Activated naive CD8-positive, alpha-beta T cell treated with anti-CD3 and anti-CD28 coated beads, Interleukin-2, amount 50 U/mL, for 24 hours (primary cell): ENCODE measurements at regions not wholly inside any gene's neighbourhood (a gene's known extent, or its start where the extent isn't known, plus 50 kb on each side); places are given as distances from the start of the nearest gene placed in this dataset.

Source experiments
- ATAC-seq: fragments of 150-1000 bp; cut with Tn5 transposase; one replicate; pipeline ENCODE4 v1.10.0; 2021
- DNase-seq: peaks from one replicate; pipeline ENCODE4 v3.0.0; 2021
- H3K27ac Mint-ChIP-seq: one replicate; pipeline ENCODE4 v1.8.0; 2021; ENCODE audit warnings: mild to moderate bottlenecking, mixed read lengths
- H3K27me3 Mint-ChIP-seq: one replicate; pipeline ENCODE4 v1.8.0; 2021; ENCODE audit warnings: mixed read lengths
- H3K36me3 Mint-ChIP-seq: one replicate; pipeline ENCODE4 v1.8.0; 2021; ENCODE audit warnings: low read depth, mixed read lengths
- H3K4me1 Mint-ChIP-seq: one replicate; pipeline ENCODE4 v1.8.0; 2021; ENCODE audit warnings: mixed read lengths
- H3K4me3 Mint-ChIP-seq: one replicate; pipeline ENCODE4 v1.8.0; 2021; ENCODE audit warnings: mild to moderate bottlenecking, moderate library complexity, mixed read lengths
- H3K9me3 Mint-ChIP-seq: one replicate; pipeline ENCODE4 v1.8.0; 2021; ENCODE audit warnings: mixed read lengths

GRCh38 chr21:24823247-24823646 lies 784.0 kb downstream of the MRPL39 start:
- DNase-seq (no peak), ATAC-seq (no peak)
- H3K27ac Mint-ChIP-seq, result no peak overlapping the region
- H3K36me3 Mint-ChIP-seq, result no peaks in the 10 kb centered on the region
- no peak overlapping the region for H3K4me3 Mint-ChIP-seq
- H3K9me3 Mint-ChIP-seq, result no peaks in the 10 kb centered on the region
- H3K27me3 Mint-ChIP-seq, result no peaks in the 10 kb centered on the region
- H3K4me1 Mint-ChIP-seq, result no peaks in the 10 kb centered on the region

- ATAC-seq, result no peak
- H3K36me3 Mint-ChIP-seq, result no peaks in the 10 kb centered on the region
- no peak overlapping the region for H3K27ac Mint-ChIP-seq
- no peak for DNase-seq
- no peaks in the 10 kb centered on the region for H3K4me1 Mint-ChIP-seq
- no peak overlapping the region for H3K4me3 Mint-ChIP-seq
- H3K27me3 Mint-ChIP-seq, result no peaks in the 10 kb centered on the region
- H3K9me3 Mint-ChIP-seq, result no peaks in the 10 kb centered on the region
Measured at GRCh38 chr21:24785033-24785432, 822.2 kb downstream of the MRPL39 start.

- DNase-seq (no peak), ATAC-seq (no peak)
- Mint-ChIP-seq H3K4me1 (no peaks in the 10 kb centered on the region), H3K9me3 (no peaks in the 10 kb centered on the region), H3K27me3 (no peaks in the 10 kb centered on the region), H3K36me3 (no peaks in the 10 kb centered on the region), H3K4me3 (no peak overlapping the region), H3K27ac (no peak overlapping the region)
Measured at GRCh38 chr21:24781146-24781545, 826.1 kb downstream of the MRPL39 start.

GRCh38 chr21:24759348-24760075 lies 847.8 kb downstream of the MRPL39 start:
- no peak for ATAC-seq
- Mint-ChIP-seq H3K36me3 (no peaks in the 10 kb centered on the region), H3K4me3 (no peak overlapping the region), H3K4me1 (no peaks in the 10 kb centered on the region), H3K9me3 (no peaks in the 10 kb centered on the region), H3K27ac (no peak overlapping the region), H3K27me3 (no peaks in the 10 kb centered on the region)
- no peak for DNase-seq

- ATAC-seq (no peak), DNase-seq (no peak)
- Mint-ChIP-seq H3K27me3 (no peaks in the 10 kb centered on the region), H3K4me1 (no peaks in the 10 kb centered on the region), H3K36me3 (no peaks in the 10 kb centered on the region), H3K9me3 (no peaks in the 10 kb centered on the region), H3K27ac (no peak overlapping the region), H3K4me3 (no peak overlapping the region)
Measured at GRCh38 chr21:24738063-24738462, 869.2 kb downstream of the MRPL39 start.

GRCh38 chr21:24737296-24737850 lies 869.9 kb downstream of the MRPL39 start:
- H3K4me1 Mint-ChIP-seq, result no peaks in the 10 kb centered on the region

GRCh38 chr21:24730661-24731060 lies 876.6 kb downstream of the MRPL39 start:
- Mint-ChIP-seq H3K27ac (no peak overlapping the region), H3K9me3 (no peaks in the 10 kb centered on the region), H3K27me3 (no peaks in the 10 kb centered on the region), H3K4me1 (no peaks in the 10 kb centered on the region), H3K4me3 (no peak overlapping the region), H3K36me3 (no peaks in the 10 kb centered on the region)
- DNase-seq (no peak), ATAC-seq (no peak)

More at GRCh38 chr21:24737296-24737850, 869.9 kb downstream of the MRPL39 start:
- Mint-ChIP-seq H3K36me3 (no peaks in the 10 kb centered on the region), H3K27ac (no peak overlapping the region), H3K4me3 (no peak overlapping the region), H3K9me3 (no peaks in the 10 kb centered on the region), H3K27me3 (no peaks in the 10 kb centered on the region)
- ATAC-seq (no peak), DNase-seq (no peak)

GRCh38 chr21:24729568-24729967 lies 877.7 kb downstream of the MRPL39 start:
- Mint-ChIP-seq H3K27ac (no peak overlapping the region), H3K27me3 (no peaks in the 10 kb centered on the region), H3K4me1 (no peaks in the 10 kb centered on the region), H3K9me3 (no peaks in the 10 kb centered on the region), H3K36me3 (no peaks in the 10 kb centered on the region), H3K4me3 (no peak overlapping the region)
- DNase-seq, result no peak
- ATAC-seq, result no peak

GRCh38 chr21:24727803-24728440 lies 879.4 kb downstream of the MRPL39 start:
- DNase-seq (no peak), ATAC-seq (no peak)
- H3K4me1 Mint-ChIP-seq, result no peaks in the 10 kb centered on the region
- no peaks in the 10 kb centered on the region for H3K36me3 Mint-ChIP-seq
- H3K27ac Mint-ChIP-seq, result no peak overlapping the region
- no peak overlapping the region for H3K4me3 Mint-ChIP-seq
- no peaks in the 10 kb centered on the region for H3K27me3 Mint-ChIP-seq
- H3K9me3 Mint-ChIP-seq, result no peaks in the 10 kb centered on the region

- no peaks in the 10 kb centered on the region for H3K27me3 Mint-ChIP-seq
- no peaks in the 10 kb centered on the region for H3K36me3 Mint-ChIP-seq
- no peak overlapping the region for H3K4me3 Mint-ChIP-seq
- H3K9me3 Mint-ChIP-seq, result no peaks in the 10 kb centered on the region
- ATAC-seq, result no peak
- H3K27ac Mint-ChIP-seq, result no peak overlapping the region
- H3K4me1 Mint-ChIP-seq, result no peaks in the 10 kb centered on the region
- no peak for DNase-seq
Measured at GRCh38 chr21:24716281-24716918, 890.9 kb downstream of the MRPL39 start.

- Mint-ChIP-seq H3K9me3 (no peaks in the 10 kb centered on the region), H3K4me1 (no peaks in the 10 kb centered on the region)
Measured at GRCh38 chr21:24714646-24715200, 892.6 kb downstream of the MRPL39 start.

GRCh38 chr21:24705201-24705600 lies 902.1 kb downstream of the MRPL39 start:
- no peaks in the 10 kb centered on the region for H3K36me3 Mint-ChIP-seq
- H3K9me3 Mint-ChIP-seq, result peaks cover 4% of the 10 kb centered on the region
- H3K4me3 Mint-ChIP-seq, result no peak overlapping the region
- ATAC-seq (no peak), DNase-seq (no peak)
- no peaks in the 10 kb centered on the region for H3K4me1 Mint-ChIP-seq
- no peaks in the 10 kb centered on the region for H3K27me3 Mint-ChIP-seq
- H3K27ac Mint-ChIP-seq, result no peak overlapping the region

More at GRCh38 chr21:24714646-24715200, 892.6 kb downstream of the MRPL39 start:
- Mint-ChIP-seq H3K36me3 (no peaks in the 10 kb centered on the region), H3K27ac (no peak overlapping the region), H3K27me3 (no peaks in the 10 kb centered on the region), H3K4me3 (no peak overlapping the region)
- ATAC-seq (no peak), DNase-seq (no peak)

GRCh38 chr21:24693779-24694178 lies 913.5 kb downstream of the MRPL39 start:
- ATAC-seq, result no peak
- no peak for DNase-seq
- Mint-ChIP-seq H3K27ac (no peak overlapping the region), H3K36me3 (no peaks in the 10 kb centered on the region), H3K4me1 (no peaks in the 10 kb centered on the region), H3K27me3 (no peaks in the 10 kb centered on the region), H3K4me3 (no peak overlapping the region), H3K9me3 (peaks cover 4% of the 10 kb centered on the region)

- Mint-ChIP-seq H3K36me3 (no peaks in the 10 kb centered on the region), H3K27ac (no peak overlapping the region), H3K27me3 (no peaks in the 10 kb centered on the region), H3K4me3 (no peak overlapping the region), H3K9me3 (no peaks in the 10 kb centered on the region), H3K4me1 (no peaks in the 10 kb centered on the region)
- ATAC-seq (no peak), DNase-seq (no peak)
Measured at GRCh38 chr21:24681456-24681855, 925.8 kb downstream of the MRPL39 start.

- ATAC-seq (no peak), DNase-seq (no peak)
- Mint-ChIP-seq H3K9me3 (no peaks in the 10 kb centered on the region), H3K4me1 (no peaks in the 10 kb centered on the region), H3K27me3 (no peaks in the 10 kb centered on the region), H3K27ac (no peak overlapping the region), H3K36me3 (no peaks in the 10 kb centered on the region), H3K4me3 (no peak overlapping the region)
Measured at GRCh38 chr21:24671901-24672300, 935.4 kb downstream of the MRPL39 start.
